ENCODE measurements at regions not wholly inside any gene's neighbourhood (a gene's known extent, or its start where the extent isn't known, plus 50 kb on each side); places are given as distances from the start of the nearest gene placed in this dataset.

DNA sequence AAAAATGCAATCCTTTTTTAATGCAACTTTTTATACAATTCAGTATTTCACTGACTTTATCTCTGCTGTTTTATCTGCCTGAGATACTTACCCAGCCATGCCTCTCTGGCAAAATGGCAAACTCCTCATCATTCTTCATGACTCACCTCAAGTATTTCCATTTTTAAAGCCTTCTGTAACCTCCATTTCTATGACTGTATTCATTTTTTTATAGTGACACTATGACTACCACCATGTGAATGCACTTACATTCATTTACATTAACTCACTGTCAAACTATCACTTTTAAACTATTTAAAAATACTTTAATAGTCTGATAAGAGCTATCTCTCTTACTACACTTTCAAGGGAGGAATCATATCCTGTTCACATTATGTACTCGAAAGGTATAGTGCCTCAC is 99.4 kb upstream of the SCN7A start:
- peak; percentile 3 for DNase-seq (ENCODE audit: extremely low read depth, low read depth)

DNA sequence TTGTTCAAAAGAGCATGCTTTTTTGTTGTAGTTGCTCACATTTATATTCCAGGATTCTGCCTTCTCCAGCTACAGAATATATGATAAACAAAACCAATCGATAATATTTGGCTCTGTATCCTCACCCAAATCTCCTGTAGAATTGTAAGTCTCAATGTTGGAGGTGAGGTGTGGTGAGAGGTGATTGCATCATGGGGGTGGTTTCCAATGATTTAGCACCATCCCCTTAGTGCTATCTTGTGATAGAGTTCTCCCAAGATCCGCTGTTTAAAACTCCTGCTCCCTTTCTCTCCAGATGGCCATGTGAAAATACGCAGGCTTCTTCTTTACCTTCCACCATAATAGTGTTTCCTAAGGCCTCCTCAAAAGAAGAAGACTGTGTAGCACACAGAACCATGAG is 98.7 kb upstream of the SCN7A start:
- DNase-seq (ENCODE audit: extremely low read depth, low read depth), result no peak
- TF ChIP-seq, protein P1, sequence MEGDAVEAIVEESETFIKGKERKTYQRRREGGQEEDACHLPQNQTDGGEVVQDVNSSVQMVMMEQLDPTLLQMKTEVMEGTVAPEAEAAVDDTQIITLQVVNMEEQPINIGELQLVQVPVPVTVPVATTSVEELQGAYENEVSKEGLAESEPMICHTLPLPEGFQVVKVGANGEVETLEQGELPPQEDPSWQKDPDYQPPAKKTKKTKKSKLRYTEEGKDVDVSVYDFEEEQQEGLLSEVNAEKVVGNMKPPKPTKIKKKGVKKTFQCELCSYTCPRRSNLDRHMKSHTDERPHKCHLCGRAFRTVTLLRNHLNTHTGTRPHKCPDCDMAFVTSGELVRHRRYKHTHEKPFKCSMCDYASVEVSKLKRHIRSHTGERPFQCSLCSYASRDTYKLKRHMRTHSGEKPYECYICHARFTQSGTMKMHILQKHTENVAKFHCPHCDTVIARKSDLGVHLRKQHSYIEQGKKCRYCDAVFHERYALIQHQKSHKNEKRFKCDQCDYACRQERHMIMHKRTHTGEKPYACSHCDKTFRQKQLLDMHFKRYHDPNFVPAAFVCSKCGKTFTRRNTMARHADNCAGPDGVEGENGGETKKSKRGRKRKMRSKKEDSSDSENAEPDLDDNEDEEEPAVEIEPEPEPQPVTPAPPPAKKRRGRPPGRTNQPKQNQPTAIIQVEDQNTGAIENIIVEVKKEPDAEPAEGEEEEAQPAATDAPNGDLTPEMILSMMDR (IDR thresholded peaks at IDR 0.05; ENCODE audit: low read depth, low read length), result no peak

More for the DNA sequence above, 99.4 kb upstream of the SCN7A start:
- TF ChIP-seq, protein P1 (IDR thresholded peaks at IDR 0.05; ENCODE audit: low read depth, low read length), result no peak

DNA sequence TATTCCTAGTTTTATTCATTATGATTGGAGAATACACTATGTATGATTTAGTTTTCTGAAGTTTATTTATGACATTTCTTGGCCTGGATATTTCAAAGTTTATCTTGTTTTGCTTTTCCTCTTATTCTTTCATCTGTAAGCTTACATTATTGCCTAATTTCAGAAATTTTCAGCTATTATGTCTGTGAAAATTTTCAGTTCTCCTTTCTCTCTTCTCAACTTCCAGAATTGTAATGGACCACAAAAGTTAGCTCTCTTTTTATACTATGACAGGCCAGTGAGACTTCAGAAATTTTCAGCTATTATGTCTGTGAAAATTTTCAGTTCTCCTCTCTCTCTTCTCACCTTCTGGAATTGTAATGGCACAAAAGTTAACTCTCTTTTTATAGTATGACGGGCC is 97.2 kb upstream of the SCN7A start:
- DNase-seq (ENCODE audit: extremely low read depth, low read depth), result no peak
- TF ChIP-seq, protein P1 (IDR thresholded peaks at IDR 0.05; ENCODE audit: low read depth, low read length), result no peak

DNA sequence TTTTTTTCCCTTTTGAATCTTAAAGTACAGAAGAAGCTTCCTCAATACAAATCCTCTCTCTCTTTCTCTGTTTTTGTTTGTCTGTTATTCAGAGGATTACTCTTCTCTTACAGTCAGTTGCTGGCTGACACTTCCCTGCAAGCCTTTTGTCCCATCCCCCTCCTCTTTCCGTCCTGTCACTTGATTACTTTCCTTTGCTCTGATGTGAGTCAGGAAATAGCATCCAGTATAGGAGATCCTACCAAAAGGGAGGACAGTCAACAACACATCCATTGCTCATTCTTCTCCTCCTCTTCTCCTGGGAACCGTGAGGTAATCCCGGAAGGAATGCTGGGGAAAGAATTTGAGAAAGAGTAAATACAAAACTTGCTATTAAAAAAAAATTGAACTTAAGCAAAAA is 79.3 kb upstream of the SCN7A start:
- TF ChIP-seq, protein P1 (IDR thresholded peaks at IDR 0.05; ENCODE audit: low read depth, low read length), result no peak
- DNase-seq (ENCODE audit: extremely low read depth, low read depth), result no peak

DNA sequence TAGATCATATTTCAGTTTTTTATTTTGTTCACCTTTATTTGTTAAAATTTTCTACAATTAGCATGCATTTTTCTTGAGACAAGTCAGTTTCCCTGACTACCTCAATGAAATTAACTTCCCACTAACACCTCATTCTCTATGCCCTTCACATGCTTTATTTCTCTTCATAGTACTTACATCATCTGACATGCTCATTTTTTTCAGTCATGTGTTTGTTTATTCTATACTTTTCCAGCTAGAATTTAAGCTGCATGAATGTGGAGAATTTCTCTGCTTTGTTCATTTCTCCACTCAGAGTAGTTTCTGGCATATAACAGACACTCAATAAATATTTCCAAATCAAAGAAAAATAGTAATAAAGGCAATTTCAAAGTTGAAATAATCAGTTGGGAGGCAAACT is 78.9 kb upstream of the SCN7A start:
- no peak for DNase-seq (ENCODE audit: extremely low read depth, low read depth)
- TF ChIP-seq, protein P1 (IDR thresholded peaks at IDR 0.05; ENCODE audit: low read depth, low read length), result no peak

DNA sequence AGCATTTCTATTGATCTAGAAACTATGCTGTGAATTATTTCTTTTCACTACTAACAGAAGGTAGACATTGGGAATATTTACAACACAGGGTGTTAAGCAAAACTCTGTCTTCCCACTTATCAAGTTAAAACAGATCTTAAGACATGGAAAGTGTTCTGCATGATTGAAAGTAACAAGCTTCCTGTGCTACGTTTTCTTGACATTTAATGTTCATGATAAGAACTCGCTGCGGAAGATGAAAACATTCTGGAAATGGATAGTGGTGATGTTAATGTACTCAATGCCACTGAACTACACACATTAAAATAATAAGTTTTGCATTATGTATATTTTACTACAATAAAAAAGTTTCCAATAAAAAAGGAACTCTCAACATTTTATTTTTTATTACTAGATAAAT is 74.4 kb upstream of the SCN7A start:
- no peak for DNase-seq (ENCODE audit: extremely low read depth, low read depth)
- TF ChIP-seq, protein P1 (IDR thresholded peaks at IDR 0.05; ENCODE audit: low read depth, low read length), result no peak

DNA sequence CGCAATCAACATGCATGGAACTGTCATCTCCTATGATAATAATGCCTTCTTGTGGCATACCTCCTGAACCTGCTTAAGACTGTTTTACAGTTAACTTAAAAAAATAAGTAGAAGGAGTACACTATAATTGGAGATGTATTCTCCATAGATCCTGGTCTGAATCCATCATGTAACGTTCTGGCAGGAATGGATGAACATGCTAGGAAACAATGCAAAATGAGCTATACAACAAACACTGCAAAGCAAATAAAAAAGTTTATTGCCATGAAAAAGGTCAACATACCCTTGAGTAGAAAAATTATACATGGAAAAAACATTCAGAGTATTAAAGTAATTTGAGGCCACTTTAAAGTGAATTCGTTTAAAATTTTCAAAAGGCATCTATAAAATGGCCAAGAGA is 71.5 kb upstream of the SCN7A start:
- no peak for DNase-seq (ENCODE audit: extremely low read depth, low read depth)
- TF ChIP-seq, protein P1 (IDR thresholded peaks at IDR 0.05; ENCODE audit: low read depth, low read length), result no peak

Data from AG09319 (cell line).